Vagina (tissue), 2 donors: ENCODE measurements at regions not wholly inside any gene's neighbourhood (a gene's known extent, or its start where the extent isn't known, plus 50 kb on each side); places are given as distances from the start of the nearest gene placed in this dataset.

Source experiments
- CTCF ChIP-seq, 3 experiments: fragments of 450-650 bp in 2 of 3; fragments of 200-600 bp in 1 of 3; sonication (generic) in 1 of 3; IDR thresholded peaks; one replicate each; pipeline ENCODE4 v1.5.1; 2017 to 2019; ENCODE audit warnings: antibody characterized with exemption in 3 of 3, mild to moderate bottlenecking in 2 of 3, moderate library complexity in 2 of 3
- POLR2AphosphoS5 ChIP-seq, 2 donors: sonication (generic); formaldehyde crosslinking; IDR thresholded peaks; one replicate each; pipeline ENCODE4 v1.9.0; 2017; ENCODE audit warnings: antibody characterized with exemption in 2 of 2, mild to moderate bottlenecking in 2 of 2, low read depth in 1 of 2; ENCODE audit not compliant: insufficient read depth in 1 of 2

DNA sequence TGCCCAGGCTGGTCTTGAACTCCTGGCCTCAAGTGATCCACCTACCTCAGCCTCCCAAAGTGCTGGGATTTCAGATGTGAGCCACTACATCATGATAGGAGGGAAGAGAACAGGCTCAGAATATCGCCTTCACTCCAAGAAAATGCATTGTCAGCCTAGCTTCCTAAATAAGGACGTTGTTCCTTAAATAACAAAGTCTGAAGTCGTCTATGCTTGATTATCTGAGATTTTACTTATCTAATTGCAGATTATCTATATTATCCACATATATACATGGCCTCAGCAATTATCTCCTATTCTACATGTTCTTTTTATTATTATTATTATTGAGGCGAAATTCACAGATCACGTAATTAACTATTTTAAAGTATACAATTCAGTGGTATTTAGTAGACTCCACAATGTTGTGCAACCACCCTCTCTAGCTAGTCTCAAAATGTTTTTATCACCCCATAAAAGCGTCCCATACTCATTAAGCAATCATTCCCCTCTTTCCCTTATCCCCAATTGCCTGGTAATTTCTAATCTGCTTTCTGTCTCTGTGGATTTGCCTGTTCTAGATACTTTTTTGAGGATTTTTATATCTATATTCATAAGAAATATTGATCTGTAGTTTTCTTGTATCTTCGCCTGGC is 95.1 kb upstream of the RFX8 start:
- TF ChIP-seq CTCF (IDR thresholded peaks at IDR 0.05) (no peak), POLR2AphosphoS5 (IDR thresholded peaks at IDR 0.05; ENCODE audit: insufficient read depth in 1 of 2, low read depth in 1 of 2) (no peak)
